ENCODE measurements at regions not wholly inside any gene's neighbourhood (a gene's known extent, or its start where the extent isn't known, plus 50 kb on each side); places are given as distances from the start of the nearest gene placed in this dataset.

DNA sequence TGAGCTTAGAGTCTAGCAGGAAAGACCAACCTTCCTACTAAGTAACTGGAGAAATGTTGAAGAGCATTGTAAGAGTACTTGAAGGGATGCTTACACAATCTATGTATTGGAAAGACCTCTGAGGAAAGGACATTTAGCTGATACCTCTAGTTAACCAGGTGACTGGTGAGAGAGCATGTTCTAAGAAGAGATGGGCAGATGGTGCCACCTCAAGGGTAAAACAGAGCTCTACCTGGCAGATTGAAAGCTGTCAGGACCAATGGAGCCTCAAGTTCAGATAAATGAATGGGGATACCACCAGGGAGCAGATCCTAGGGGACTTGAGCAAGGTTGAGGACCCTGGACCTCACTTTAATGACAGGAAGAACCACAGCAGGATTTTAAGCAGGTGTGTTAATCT lies 196.4 kb downstream of the QDPR start:
- TF ChIP-seq, protein P1, sequence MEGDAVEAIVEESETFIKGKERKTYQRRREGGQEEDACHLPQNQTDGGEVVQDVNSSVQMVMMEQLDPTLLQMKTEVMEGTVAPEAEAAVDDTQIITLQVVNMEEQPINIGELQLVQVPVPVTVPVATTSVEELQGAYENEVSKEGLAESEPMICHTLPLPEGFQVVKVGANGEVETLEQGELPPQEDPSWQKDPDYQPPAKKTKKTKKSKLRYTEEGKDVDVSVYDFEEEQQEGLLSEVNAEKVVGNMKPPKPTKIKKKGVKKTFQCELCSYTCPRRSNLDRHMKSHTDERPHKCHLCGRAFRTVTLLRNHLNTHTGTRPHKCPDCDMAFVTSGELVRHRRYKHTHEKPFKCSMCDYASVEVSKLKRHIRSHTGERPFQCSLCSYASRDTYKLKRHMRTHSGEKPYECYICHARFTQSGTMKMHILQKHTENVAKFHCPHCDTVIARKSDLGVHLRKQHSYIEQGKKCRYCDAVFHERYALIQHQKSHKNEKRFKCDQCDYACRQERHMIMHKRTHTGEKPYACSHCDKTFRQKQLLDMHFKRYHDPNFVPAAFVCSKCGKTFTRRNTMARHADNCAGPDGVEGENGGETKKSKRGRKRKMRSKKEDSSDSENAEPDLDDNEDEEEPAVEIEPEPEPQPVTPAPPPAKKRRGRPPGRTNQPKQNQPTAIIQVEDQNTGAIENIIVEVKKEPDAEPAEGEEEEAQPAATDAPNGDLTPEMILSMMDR (conservative IDR thresholded peaks at IDR 0.05; ENCODE audit: low read depth, low read length) = no peak
- TF ChIP-seq EZH2 (IDR thresholded peaks at IDR 0.05; ENCODE audit: low read length, unreplicated experiment) (no peak), EZH2phosphoT487 (IDR thresholded peaks at IDR 0.05; ENCODE audit: borderline replicate concordance, low read length) (no peak)
